Panc1 (cell line): ENCODE measurements at regions not wholly inside any gene's neighbourhood (a gene's known extent, or its start where the extent isn't known, plus 50 kb on each side); places are given as distances from the start of the nearest gene placed in this dataset.

Source experiments
- CTCF ChIP-seq: fragments of 450-650 bp; IDR thresholded peaks from 2 replicates; pipeline ENCODE4 v1.5.1; 2017; ENCODE audit warnings: mild to moderate bottlenecking
- POLR2AphosphoS5 ChIP-seq: IDR thresholded peaks from 2 replicates; pipeline ENCODE4 v1.6.1; 2012; ENCODE audit warnings: mild to moderate bottlenecking, low read depth, low read length, moderate library complexity
- REST ChIP-seq, 2 experiments: IDR thresholded peaks; 2 replicates each; pipeline ENCODE4 v1.6.1; 2011 to 2012; ENCODE audit warnings: low read depth in 2 of 2, control low read depth in 1 of 2, low read length in 1 of 2, mild to moderate bottlenecking in 1 of 2, moderate library complexity in 1 of 2; ENCODE audit not compliant: insufficient read depth in 1 of 2
- SIN3A ChIP-seq: IDR thresholded peaks from 2 replicates; pipeline ENCODE4 v1.6.1; 2012; ENCODE audit warnings: low read depth, mild to moderate bottlenecking, low read length, moderate library complexity, borderline replicate concordance; ENCODE audit not compliant: insufficient read depth
- TCF7L2 ChIP-seq: IDR thresholded peaks from 2 replicates; pipeline ENCODE4 v1.6.1; 2011; ENCODE audit warnings: mild to moderate bottlenecking, low read depth, low read length, inconsistent platforms

- TF ChIP-seq CTCF = no peak
- TF ChIP-seq POLR2AphosphoS5 = no peak
- no peak for TF ChIP-seq SIN3A
- TF ChIP-seq REST (IDR thresholded peaks at IDR 0.05; ENCODE audit: insufficient read depth in 1 of 2, low read depth in 2 of 2, low read length in 1 of 2) = no peak
- no peak for TF ChIP-seq TCF7L2
Observed at GRCh38 chr2:88870267-88870839, 178.9 kb downstream of the RPIA start.
